Common myeloid progenitor, CD34-positive (primary cell): ENCODE measurements at regions not wholly inside any gene's neighbourhood (a gene's known extent, or its start where the extent isn't known, plus 50 kb on each side); places are given as distances from the start of the nearest gene placed in this dataset.

Experiments used
- CTCF ChIA-PET: fragments of 350-600 bp; sonication (Branson Sonifier 250); formaldehyde crosslinking; loops from one replicate; lab custom pipeline; 2021; ENCODE audit warnings: antibody characterized with exemption; lab: Charles Lee
- POLR2A ChIA-PET: fragments of 350-600 bp; sonication (Branson Sonifier 250); formaldehyde crosslinking; loops from one replicate; lab custom pipeline; 2021; ENCODE audit warnings: antibody characterized with exemption; lab: Charles Lee
- DNase-seq, 3 donors: peaks; one replicate each; pipeline versions ENCODE4 v3.0.0 to v3.0.0-alpha.2; 2013
- H3K27ac ChIP-seq, 2 experiments: 1 replicate in 1 of 2; 2 replicates in 1 of 2; pipeline ENCODE4 v1.7.0; 2013; ENCODE audit warnings: inconsistent platforms in 2 of 2, low read length in 2 of 2, mild to moderate bottlenecking in 2 of 2, low read depth in 1 of 2, moderate library complexity in 1 of 2; ENCODE audit not compliant: severe bottlenecking in 2 of 2, insufficient read depth in 1 of 2, poor library complexity in 1 of 2
- H3K27me3 ChIP-seq, 5 experiments: replicated peaks in 2 of 5; 1 replicate in 3 of 5; 2 replicates in 2 of 5; pipeline versions ENCODE4 v1.6.1 to v1.7.0; 2013; ENCODE audit warnings: low read length in 4 of 5, mild to moderate bottlenecking in 2 of 5, moderate library complexity in 2 of 5, inconsistent platforms in 1 of 5; ENCODE audit not compliant: insufficient read depth in 5 of 5, control insufficient read depth in 4 of 5
- H3K36me3 ChIP-seq, 4 experiments: 1 replicate in 2 of 4; 2 replicates in 2 of 4; pipeline versions ENCODE4 v1.6.1 to v1.7.0; 2013; ENCODE audit warnings: low read length in 3 of 4, control low read depth in 1 of 4, mild to moderate bottlenecking in 1 of 4; ENCODE audit not compliant: control insufficient read depth in 4 of 4, insufficient read depth in 4 of 4
- H3K4me1 ChIP-seq, 4 experiments: 1 replicate in 3 of 4; 2 replicates in 1 of 4; pipeline versions ENCODE4 v1.6.1 to v1.7.1; 2013; ENCODE audit warnings: low read length in 3 of 4, mild to moderate bottlenecking in 3 of 4, control low read depth in 1 of 4, inconsistent platforms in 1 of 4, moderate library complexity in 1 of 4; ENCODE audit not compliant: control insufficient read depth in 4 of 4, insufficient read depth in 4 of 4; ENCODE audit errors: control extremely low read depth in 1 of 4
- H3K4me3 ChIP-seq, 7 experiments: 1 replicate in 4 of 7; 2 replicates in 3 of 7; pipeline versions ENCODE4 v1.5.1 to v1.7.0; 2013; ENCODE audit warnings: mild to moderate bottlenecking in 7 of 7, low read length in 6 of 7, moderate library complexity in 6 of 7, inconsistent platforms in 2 of 7, low read depth in 2 of 7, control low read depth in 1 of 7; ENCODE audit not compliant: insufficient read depth in 4 of 7, control insufficient read depth in 1 of 7; ENCODE audit errors: extremely low read depth in 1 of 7
- H3K9me3 ChIP-seq, 5 experiments: 1 replicate in 4 of 5; 2 replicates in 1 of 5; pipeline versions ENCODE4 v1.6.1 to v1.7.1; 2013; ENCODE audit warnings: low read length in 4 of 5, mild to moderate bottlenecking in 2 of 5, inconsistent platforms in 1 of 5, low read depth in 1 of 5, moderate library complexity in 1 of 5; ENCODE audit not compliant: control insufficient read depth in 4 of 5, insufficient read depth in 2 of 5; ENCODE audit errors: control extremely low read depth in 1 of 5
- WGBS: methylation state at CpG from one replicate; pipeline ENCODE4 v1.1.5; 2013; ENCODE audit not compliant: insufficient coverage; 5-methylcytosine and 5-hydroxymethylcytosine counted together

- Histone ChIP-seq H3K4me3 (no peak overlapping the region), H3K36me3 (no peaks in the 10 kb centered on the region), H3K9me3 (peaks cover 0 to 2% (median 0%) of the 10 kb centered on the region in 5 experiments), H3K27me3 (no peaks in the 10 kb centered on the region), H3K27ac (no peak overlapping the region), H3K4me1 (peaks cover 0 to 5% (median 0%) of the 10 kb centered on the region in 4 experiments)
- ChIA-PET POLR2A (no interaction called here), CTCF (no interaction called here)
- DNase-seq, result no peak
- WGBS, result 100% methylated on average over 1 of the region's 4 CpGs
Observed at GRCh38 chr15:68482246-68482645, 50.3 kb upstream of the ITGA11 start.

- H3K27me3 ChIP-seq, result no peaks in the 10 kb centered on the region
- ChIA-PET POLR2A (no interaction called here), CTCF (no interaction called here)
- peaks cover 0 to 5% (median 0%) of the 10 kb centered on the region in 4 experiments for H3K4me1 ChIP-seq
- DNase-seq, result no peak
- no peak overlapping the region for H3K27ac ChIP-seq
- no peak overlapping the region for H3K4me3 ChIP-seq
- H3K36me3 ChIP-seq, result no peaks in the 10 kb centered on the region
- H3K9me3 ChIP-seq, result no peaks in the 10 kb centered on the region
- WGBS, result 96% methylated on average over 3 of the region's 3 CpGs
Observed at GRCh38 chr15:68483165-68483564, 51.2 kb upstream of the ITGA11 start.

GRCh38 chr15:68484220-68484619, 52.3 kb upstream of the ITGA11 start:
- Histone ChIP-seq H3K4me3 (no peak overlapping the region), H3K27me3 (peaks cover 0 to 4% (median 0%) of the 10 kb centered on the region in 5 experiments), H3K27ac (no peak overlapping the region), H3K9me3 (no peaks in the 10 kb centered on the region), H3K36me3 (no peaks in the 10 kb centered on the region), H3K4me1 (peaks cover 0 to 5% (median 0%) of the 10 kb centered on the region in 4 experiments)
- CTCF ChIA-PET, result no interaction called here
- POLR2A ChIA-PET, result no interaction called here
- no peak for DNase-seq

- CTCF ChIA-PET, result no interaction called here
- POLR2A ChIA-PET, result no interaction called here
- Histone ChIP-seq H3K27me3 (peaks cover 0 to 4% (median 0%) of the 10 kb centered on the region in 5 experiments), H3K9me3 (no peaks in the 10 kb centered on the region), H3K36me3 (no peaks in the 10 kb centered on the region), H3K27ac (no peak overlapping the region), H3K4me3 (no peak overlapping the region), H3K4me1 (peaks cover 0 to 5% (median 0%) of the 10 kb centered on the region in 4 experiments)
- no peak for DNase-seq
- 94% methylated on average over 5 of the region's 14 CpGs for WGBS
Observed at GRCh38 chr15:68484696-68485400, 52.9 kb upstream of the ITGA11 start.

- peaks cover 0 to 5% (median 0%) of the 10 kb centered on the region in 4 experiments for H3K4me1 ChIP-seq
- H3K9me3 ChIP-seq, result no peaks in the 10 kb centered on the region
- peaks cover 0 to 4% (median 0%) of the 10 kb centered on the region in 5 experiments for H3K27me3 ChIP-seq
- no peak overlapping the region for H3K4me3 ChIP-seq
- no peak overlapping the region for H3K27ac ChIP-seq
- H3K36me3 ChIP-seq, result no peaks in the 10 kb centered on the region
- ChIA-PET CTCF (interaction anchor here (1.1 kb wide), 1 partner anchor 121 kb away, joined by 3 read pairs; no protein-coding TSS in a partner anchor), POLR2A (no interaction called here)
- DNase-seq, result no peak
- 90% methylated on average over 5 of the region's 6 CpGs for WGBS
Observed at GRCh38 chr15:68485721-68486360, 53.9 kb upstream of the ITGA11 start.

- 60% methylated on average over 2 of the region's 5 CpGs for WGBS
- H3K27me3 ChIP-seq, result peaks cover 0 to 14% (median 0%) of the 10 kb centered on the region in 5 experiments
- H3K9me3 ChIP-seq, result peaks cover 0 to 4% (median 0%) of the 10 kb centered on the region in 5 experiments
- peaks cover 0 to 5% (median 0%) of the 10 kb centered on the region in 4 experiments for H3K4me1 ChIP-seq
- no peaks in the 10 kb centered on the region for H3K36me3 ChIP-seq
- ChIA-PET CTCF (interaction anchor here (0.6 kb wide), 1 partner anchor 63 kb away, joined by 3 read pairs; no protein-coding TSS in a partner anchor), POLR2A (no interaction called here)
- no peak overlapping the region for H3K4me3 ChIP-seq
- DNase-seq, result no peak
- no peak overlapping the region for H3K27ac ChIP-seq
Observed at GRCh38 chr15:68487087-68487843, 55.3 kb upstream of the ITGA11 start.
